DMS114 treated with DMSO at 0.1 percent for 48 hours (cell line): ENCODE measurements at regions not wholly inside any gene's neighbourhood (a gene's known extent, or its start where the extent isn't known, plus 50 kb on each side); places are given as distances from the start of the nearest gene placed in this dataset.

Experiments
- DNase-seq: peaks from one replicate; lab custom pipeline; 2025; ENCODE audit not compliant: unreplicated experiment; lab: John Stamatoyannopoulos, UW

DNA sequence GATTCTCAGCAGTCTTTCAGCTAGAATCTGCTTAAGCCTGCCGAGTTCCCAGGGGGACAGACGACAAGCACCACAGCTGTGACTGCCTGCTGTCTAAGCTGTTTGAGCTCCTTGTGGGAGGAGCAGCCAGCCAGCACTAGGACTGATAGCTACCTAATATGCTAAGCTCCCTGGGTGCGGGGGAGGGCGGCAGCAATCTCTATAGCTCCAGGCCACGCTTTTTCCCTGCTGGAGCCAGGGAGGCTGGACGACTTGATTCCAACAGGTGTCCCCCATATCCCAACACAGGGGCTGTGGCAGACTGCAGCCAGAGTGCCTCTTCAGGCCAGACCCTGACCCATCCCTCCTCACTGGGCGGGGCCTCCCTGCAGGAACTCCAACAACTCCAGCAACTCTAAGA, 134.1 kb upstream of the ARPP21 start:
- DNase-seq, result no peak

DNA sequence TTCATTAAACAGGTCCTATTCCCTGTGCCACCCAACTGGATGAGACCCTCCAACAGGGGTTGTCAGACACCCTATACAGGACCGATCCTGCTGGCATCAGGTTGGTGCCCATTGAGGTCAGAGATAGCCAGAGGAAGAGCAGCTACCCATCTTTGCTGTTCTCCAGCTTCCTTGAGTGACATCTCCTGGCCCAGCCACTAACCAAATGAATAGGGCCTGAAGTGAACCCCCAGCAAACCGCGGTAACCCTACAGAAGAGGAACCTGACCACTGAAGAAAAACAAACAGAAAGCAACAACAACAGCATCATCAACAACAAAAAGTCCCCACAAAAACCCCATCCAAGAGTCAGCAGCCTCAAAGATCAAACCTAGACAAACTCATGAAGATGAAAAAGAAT, 133.6 kb upstream of the ARPP21 start:
- DNase-seq, result no peak

DNA sequence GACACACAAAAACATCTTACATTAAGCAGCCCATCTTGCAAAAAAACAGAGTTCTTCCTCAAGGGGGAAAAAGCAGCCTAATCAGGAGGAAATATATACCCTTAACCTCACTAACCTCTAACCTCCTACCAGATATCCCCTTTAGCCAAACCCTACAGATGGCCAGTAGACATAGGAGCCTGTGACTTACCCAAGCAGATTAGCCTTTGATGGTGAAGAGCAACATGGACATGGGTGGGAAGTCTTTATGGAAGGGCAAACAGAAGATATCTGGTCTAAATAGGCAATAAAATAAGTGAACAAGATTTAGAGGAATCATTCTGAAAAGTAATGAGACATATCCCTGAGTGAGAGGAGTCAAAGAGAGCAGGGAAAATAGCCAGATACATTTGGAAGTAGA, 119.4 kb upstream of the ARPP21 start:
- DNase-seq, result no peak

DNA sequence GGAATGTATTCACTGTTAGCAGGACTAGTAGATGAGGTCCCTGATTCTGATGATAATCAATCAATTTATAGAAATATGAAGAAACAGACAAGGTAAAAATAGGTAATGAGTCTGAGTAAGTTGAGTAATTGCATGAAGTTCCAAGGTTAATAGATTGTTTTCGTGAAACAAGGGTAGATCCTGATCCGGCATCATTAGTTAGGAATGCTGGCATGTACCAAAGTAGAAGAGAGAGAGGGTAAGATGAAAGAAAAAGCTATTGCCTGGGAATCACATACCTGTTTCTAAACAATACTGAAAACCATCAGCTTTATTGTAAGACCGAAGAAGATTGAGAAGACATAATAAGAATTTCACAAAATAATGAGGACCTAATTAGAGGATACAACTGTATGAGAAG, 118.1 kb upstream of the ARPP21 start:
- DNase-seq, result no peak

DNA sequence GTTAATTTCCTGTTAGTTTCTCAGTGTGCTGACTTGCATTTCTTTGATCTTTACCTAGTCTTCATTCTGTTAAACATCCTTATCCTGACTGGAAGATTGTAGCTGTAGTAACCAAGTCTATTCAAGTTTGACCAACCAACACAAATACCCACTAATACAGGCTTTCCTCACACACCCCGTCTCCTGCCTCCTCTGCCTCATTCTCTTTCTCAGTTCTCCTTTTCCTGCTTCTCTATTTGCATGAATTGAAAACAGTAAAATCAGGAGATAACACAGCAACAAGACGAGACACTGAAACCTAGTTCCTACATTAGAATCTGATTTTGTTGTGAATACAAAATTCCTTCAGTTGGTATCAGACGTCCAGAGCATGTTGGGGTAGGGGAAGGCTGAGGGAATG, 116.9 kb upstream of the ARPP21 start:
- no peak for DNase-seq

DNA sequence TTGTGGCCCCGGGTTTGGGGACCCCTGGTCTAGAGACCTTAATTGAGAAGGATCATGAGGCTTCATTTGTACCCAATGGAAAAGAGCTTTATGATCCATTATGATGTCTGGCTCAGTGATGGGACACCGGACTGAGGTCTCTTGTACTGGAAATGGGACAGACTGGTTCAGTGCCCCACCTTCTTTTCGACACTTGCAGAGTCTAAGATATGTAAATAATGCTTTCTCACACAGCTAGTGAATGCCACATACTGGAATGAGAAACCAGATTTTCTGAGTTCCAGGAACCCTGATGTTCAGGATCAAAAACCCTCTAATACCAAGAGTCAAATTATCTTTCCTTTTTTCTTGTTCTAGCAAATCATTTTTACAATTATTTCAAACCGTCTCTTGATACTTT, 116.3 kb upstream of the ARPP21 start:
- DNase-seq, result no peak

DNA sequence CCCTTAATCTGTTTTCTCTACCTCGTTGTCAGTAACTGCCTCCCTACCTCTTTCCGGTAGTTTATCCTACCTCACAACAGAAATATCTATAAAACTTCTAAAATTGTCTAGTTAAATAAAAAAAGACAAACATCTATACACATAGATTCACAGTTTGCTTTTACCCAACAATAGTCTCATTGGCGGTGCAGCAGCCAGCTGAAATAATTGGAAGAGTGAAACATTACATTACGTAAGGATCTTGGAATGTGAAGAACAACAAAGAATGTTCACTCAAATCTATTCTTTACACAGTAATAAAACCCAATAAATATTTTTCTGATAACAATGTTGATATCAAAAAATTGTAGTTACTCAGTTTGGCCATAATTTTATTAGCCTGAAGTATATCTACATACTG, 115.5 kb upstream of the ARPP21 start:
- DNase-seq, result no peak

DNA sequence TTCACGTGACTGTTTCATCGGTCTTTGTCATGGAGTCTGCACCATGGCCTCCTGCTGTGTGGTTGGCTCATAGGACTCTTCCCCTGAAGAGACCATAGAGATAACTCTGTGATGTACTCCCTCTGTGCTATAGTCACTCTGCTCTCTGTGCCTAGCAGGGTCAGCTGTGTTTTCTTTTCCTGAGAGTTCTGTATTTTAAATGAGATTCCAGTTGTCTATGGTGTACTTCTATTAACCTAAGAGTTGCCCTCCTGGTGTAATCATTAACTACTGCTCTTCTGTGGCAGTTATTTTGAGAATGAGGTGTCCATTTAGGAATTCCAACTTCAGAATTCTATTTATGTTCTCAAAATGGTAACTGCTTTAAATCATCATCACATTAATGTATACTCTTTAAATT, 114.5 kb upstream of the ARPP21 start:
- no peak for DNase-seq

DNA sequence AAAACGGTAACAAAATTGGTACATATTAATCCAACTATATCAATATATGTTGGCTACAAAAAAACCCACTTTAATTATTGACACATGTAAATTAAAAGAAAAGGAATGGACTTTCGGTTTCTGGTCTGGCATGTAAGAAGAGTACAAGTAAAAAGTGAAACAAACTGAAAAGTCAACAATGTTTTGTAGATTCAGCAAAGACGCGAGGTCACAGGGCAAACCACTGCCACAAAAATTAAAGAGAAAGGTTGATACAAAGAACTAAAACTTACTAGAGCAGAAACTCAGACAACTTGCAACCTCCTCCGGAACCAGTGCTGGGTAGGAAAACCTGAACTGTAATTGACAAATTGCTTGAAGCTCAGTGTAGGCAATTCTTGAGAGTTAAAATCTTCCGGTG, 110.6 kb upstream of the ARPP21 start:
- DNase-seq, result no peak

DNA sequence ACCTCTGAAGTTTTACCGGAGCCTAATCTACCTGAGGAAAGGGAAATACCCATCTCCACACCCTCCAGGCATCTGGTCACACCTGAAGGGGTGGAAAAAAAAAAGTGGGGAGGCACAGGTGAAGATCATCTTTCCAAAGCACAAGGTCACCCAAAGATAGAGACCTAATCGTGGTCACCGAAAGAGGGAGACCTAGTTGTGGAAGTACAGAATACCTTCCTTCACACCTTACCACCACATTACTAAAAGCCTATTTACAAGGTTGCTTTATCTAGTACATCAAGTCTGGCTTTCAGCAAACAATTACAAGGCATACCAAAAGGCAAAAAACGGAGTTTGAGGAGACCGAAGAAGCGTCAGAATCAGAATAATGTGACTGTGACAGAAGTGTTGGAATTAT, 110.0 kb upstream of the ARPP21 start:
- no peak for DNase-seq

DNA sequence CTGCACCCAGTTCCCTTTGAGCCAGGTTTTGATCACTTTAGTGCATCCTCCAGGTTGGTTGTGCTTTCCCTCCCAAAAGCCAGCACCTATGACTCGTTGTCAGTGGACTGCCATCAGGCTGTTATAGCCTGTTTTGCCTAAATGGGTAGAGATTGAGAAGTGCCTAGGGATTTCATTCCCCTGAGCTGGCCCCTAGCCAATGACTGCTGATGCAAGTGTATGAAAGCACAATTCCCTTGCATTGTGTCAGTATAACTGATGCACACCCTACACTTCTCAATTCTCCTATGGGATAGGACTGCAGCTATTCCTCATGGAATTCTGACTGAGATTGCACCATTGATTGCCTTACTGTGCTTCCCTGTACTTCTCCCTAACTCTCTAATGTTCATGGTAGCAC, 102.1 kb upstream of the ARPP21 start:
- DNase-seq, result no peak

DNA sequence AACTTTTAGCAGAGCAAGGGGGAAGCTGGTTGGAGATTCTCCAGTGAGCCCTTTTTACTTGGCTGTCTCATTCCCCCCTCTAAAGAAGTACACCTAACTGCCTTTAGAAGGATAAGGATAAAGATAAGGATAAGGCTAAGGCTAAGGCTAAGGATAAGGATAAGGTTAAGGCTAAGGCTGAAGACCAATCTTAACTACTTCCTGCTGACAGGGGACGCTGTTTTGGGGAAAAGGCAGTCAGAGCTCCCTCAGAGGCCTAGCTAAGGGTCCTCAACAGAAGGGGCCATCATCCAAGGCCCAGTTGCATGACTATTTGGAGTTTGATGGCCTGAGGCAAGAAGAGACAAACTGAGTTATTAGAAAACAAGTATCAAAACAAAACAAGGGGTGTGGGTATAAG, 94.3 kb upstream of the ARPP21 start:
- DNase-seq, result no peak

DNA sequence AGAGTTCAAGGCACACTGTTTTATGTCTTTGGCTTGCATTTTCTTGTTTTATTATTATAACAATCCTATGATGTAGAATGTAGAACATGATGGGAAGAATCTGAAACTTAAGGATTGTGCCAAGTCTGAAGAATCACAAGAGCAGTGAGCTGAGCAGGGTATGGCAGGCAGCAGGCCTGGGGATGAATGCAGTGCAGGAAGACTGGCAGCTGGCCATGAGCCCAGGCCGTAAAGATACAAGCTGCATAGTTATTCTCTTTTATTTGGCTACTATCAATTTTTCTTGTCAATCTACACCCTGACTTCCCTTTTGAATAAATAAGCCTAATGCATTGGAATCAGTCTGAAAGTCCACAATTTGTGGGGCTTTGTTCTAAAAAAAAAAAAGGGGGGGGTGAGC, 89.6 kb upstream of the ARPP21 start:
- DNase-seq, result no peak

DNA sequence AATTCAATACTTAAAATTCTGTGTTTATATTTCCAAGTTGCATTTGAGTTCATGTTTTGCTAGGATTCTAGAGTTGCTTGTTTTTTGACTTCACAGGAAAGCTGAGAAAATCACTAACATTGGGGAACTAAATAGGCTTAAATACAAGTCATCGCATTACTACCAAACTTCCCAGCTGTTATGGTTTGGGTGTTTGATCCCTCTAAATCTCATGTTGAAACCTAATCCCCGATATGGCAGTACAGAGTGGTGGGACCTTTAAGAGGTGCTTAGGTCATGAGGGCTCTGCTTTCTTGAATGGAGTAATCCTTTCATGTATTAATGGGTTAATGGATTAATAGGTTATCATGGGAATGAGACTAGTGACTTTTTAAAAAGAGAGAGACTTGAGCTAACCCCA, 77.2 kb upstream of the ARPP21 start:
- no peak for DNase-seq

DNA sequence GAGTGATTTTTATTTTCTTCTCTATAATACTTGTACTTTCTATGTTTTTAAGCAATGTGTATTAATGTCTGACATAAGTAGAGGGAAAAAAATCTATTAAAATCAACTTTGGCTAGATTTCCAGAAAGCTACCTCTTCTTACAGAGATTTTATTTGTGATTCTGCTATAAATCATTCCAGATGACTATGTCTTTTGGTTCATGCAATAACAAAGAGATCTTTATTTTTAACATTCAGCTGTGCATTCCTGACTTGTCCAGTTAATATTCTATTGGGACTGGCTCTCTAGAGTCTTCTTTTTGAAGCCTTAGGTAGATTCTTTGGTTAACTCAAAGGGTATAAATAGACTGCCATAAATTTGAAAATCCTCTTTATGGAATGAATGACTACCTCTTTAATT, 74.3 kb upstream of the ARPP21 start:
- no peak for DNase-seq
